GM12874 (cell line): ENCODE measurements at regions not wholly inside any gene's neighbourhood (a gene's known extent, or its start where the extent isn't known, plus 50 kb on each side); places are given as distances from the start of the nearest gene placed in this dataset.

Experiments
- CTCF ChIP-seq: IDR thresholded peaks from 2 replicates; pipeline ENCODE4 v1.5.1; 2011; ENCODE audit warnings: low read depth, mild to moderate bottlenecking, control low read depth, low read length, moderate library complexity; ENCODE audit not compliant: insufficient read depth

DNA sequence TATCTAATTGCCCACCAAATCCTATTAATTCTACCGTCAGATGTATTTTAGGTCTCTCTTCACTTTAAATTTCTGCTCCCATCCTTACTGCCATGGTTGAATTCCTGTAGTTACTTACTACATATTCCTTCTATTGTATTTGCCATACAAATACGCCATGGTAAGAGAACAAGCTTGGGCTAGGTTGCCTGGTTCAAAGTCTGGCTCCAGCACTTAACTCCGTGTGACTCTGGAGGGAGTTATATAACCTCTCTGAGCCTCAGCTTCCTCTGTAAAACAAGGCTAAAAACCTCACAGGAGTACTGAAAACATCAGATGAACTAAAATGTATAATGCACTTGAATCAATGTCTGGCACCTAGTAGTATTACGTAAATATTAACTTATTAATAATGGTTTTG lies 260.3 kb upstream of the RPS6KA3 start:
- no peak for TF ChIP-seq CTCF

DNA sequence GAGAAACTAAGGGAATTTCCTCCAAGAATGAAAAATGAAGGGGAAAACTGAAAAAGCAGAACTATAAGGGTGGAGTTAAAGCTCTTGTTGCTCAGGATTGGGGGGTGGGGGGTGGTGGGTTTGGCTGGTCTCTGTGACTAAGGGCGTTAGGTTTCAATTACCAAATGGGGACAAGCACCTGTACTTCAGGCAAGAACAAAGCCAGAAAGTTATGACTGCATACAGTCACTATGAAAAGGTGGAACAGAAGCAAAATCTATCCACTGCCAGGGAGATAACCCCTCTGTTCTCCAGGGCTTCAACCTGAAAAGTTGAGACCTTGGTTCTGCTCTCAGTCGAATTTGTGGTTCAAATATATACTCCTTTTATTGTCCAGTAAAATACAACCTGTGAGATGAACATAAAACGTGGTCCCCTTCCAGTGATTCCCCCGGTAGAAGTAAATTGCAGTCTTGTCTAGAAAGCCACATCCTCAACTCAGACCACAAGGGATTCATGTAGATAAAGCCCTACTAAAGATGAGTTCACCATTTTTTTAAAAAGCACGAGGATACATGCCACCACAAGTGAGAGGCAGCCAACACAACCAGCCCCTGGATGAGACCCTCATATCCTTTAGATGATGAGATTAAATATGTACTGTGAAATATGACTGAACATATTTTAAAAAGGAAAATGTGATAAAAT lies 257.1 kb upstream of the RPS6KA3 start:
- no peak for TF ChIP-seq CTCF

- no peak for TF ChIP-seq CTCF
Measured at GRCh38 chrX:20522420-20522819, 255.7 kb upstream of the RPS6KA3 start.

- TF ChIP-seq CTCF = no peak
Measured at GRCh38 chrX:20521222-20521621, 254.5 kb upstream of the RPS6KA3 start.

GRCh38 chrX:20519826-20520225 lies 253.1 kb upstream of the RPS6KA3 start:
- no peak for TF ChIP-seq CTCF

- TF ChIP-seq CTCF = no peak
Measured at GRCh38 chrX:20519146-20519545, 252.4 kb upstream of the RPS6KA3 start.

DNA sequence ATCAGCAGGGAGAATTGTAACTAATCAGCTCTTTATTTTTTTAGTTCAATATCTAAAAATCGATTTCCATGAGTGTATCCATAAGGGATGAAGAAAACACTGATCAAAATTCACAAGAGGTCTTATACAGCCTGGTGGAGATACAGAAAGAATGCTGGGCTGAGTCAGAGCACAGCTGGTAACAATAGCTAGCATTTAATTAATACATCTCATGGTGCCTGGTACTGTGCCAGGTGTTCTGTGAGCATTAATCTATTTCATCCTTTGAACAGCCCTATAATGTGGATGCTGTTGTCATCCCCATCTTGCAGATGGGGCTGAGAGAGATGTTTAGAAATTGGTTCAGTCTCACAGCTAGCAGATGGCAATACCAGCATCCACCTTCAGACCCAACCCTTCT lies 250.9 kb upstream of the RPS6KA3 start:
- no peak for TF ChIP-seq CTCF
